Mammary epithelial cell (primary cell): ENCODE measurements at regions not wholly inside any gene's neighbourhood (a gene's known extent, or its start where the extent isn't known, plus 50 kb on each side); places are given as distances from the start of the nearest gene placed in this dataset.
"Not testable (repeated sequence)": the region's sequence is repeated elsewhere in the genome, so short reads cannot be mapped to it uniquely, and the experiment has no call there.

ENCODE experiments used
- EZH2 ChIP-seq: IDR thresholded peaks from 2 replicates; pipeline ENCODE4 v1.6.1; 2012; ENCODE audit warnings: low read length, inconsistent platforms, borderline replicate concordance
- TF ChIP-seq, protein P1 (sequence below), 2 donors: IDR thresholded peaks in 1 of 2; conservative IDR thresholded peaks in 1 of 2; 2 replicates each; pipeline ENCODE4 v1.5.1; 2011 to 2012; ENCODE audit warnings: inconsistent platforms in 2 of 2, low read length in 2 of 2, mild to moderate bottlenecking in 2 of 2, control low read depth in 1 of 2, low read depth in 1 of 2; ENCODE audit not compliant: insufficient read depth in 1 of 2; ENCODE audit errors: extremely low read depth in 1 of 2

DNA sequence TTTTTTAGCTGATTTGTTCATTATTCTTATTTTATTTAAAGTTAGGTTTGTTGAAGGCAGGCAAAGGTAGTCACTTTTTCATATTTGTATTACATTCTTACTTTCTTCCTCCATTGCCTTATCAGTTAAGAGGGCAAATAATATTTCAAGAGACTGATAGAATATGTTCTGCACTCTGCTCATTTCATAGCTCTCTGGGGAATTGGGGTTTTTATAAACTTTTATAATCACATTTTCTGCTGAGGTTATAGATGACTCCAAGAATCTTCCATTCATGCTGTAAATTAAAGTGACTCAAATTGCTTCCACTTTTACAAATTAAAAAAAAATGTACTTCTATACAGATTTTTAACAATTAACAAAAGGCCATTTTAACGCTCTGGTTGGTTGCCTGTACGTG lies 142.9 kb upstream of the PLGLB2 start:
- TF ChIP-seq, protein P1, sequence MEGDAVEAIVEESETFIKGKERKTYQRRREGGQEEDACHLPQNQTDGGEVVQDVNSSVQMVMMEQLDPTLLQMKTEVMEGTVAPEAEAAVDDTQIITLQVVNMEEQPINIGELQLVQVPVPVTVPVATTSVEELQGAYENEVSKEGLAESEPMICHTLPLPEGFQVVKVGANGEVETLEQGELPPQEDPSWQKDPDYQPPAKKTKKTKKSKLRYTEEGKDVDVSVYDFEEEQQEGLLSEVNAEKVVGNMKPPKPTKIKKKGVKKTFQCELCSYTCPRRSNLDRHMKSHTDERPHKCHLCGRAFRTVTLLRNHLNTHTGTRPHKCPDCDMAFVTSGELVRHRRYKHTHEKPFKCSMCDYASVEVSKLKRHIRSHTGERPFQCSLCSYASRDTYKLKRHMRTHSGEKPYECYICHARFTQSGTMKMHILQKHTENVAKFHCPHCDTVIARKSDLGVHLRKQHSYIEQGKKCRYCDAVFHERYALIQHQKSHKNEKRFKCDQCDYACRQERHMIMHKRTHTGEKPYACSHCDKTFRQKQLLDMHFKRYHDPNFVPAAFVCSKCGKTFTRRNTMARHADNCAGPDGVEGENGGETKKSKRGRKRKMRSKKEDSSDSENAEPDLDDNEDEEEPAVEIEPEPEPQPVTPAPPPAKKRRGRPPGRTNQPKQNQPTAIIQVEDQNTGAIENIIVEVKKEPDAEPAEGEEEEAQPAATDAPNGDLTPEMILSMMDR (conservative IDR thresholded peaks at IDR 0.05 in 1 of 2, IDR thresholded peaks at IDR 0.05 in 1 of 2; ENCODE audit: extremely low read depth in 1 of 2, insufficient read depth in 1 of 2, low read depth in 1 of 2, low read length in 2 of 2): not testable (repeated sequence)
- not testable (repeated sequence) for TF ChIP-seq EZH2
